RKO (cell line): ENCODE measurements at regions not wholly inside any gene's neighbourhood (a gene's known extent, or its start where the extent isn't known, plus 50 kb on each side); places are given as distances from the start of the nearest gene placed in this dataset.
"Not testable (repeated sequence)": the region's sequence is repeated elsewhere in the genome, so short reads cannot be mapped to it uniquely, and the experiment has no call there.

Experiments
- DNase-seq: peaks from one replicate; pipeline ENCODE4 v3.0.0-alpha.2; 2016; ENCODE audit warnings: low spot score

- no peak for DNase-seq
Measured at GRCh38 chr21:17738176-17738953, 80.8 kb downstream of the C21orf91 start.

- no peak for DNase-seq
Measured at GRCh38 chr21:17736072-17736471, 83.1 kb downstream of the C21orf91 start.

GRCh38 chr21:17733209-17733608 lies 85.9 kb downstream of the C21orf91 start:
- DNase-seq, result no peak

GRCh38 chr21:17732306-17732705 lies 86.8 kb downstream of the C21orf91 start:
- no peak for DNase-seq

GRCh38 chr21:17731554-17731953 lies 87.6 kb downstream of the C21orf91 start:
- DNase-seq, result no peak

- no peak for DNase-seq
Measured at GRCh38 chr21:17730782-17731181, 88.4 kb downstream of the C21orf91 start.

- no peak for DNase-seq
Measured at GRCh38 chr21:17729455-17729854, 89.7 kb downstream of the C21orf91 start.

GRCh38 chr21:17727361-17727760 lies 91.8 kb downstream of the C21orf91 start:
- no peak for DNase-seq

GRCh38 chr21:17726047-17726829 lies 92.9 kb downstream of the C21orf91 start:
- peak; percentile 30 for DNase-seq

- DNase-seq, result no peak
Measured at GRCh38 chr21:17725339-17725738, 93.8 kb downstream of the C21orf91 start.

- DNase-seq, result no peak
Measured at GRCh38 chr21:17712887-17713286, 100.2 kb upstream of the BTG3 start.

- no peak for DNase-seq
Measured at GRCh38 chr21:17711896-17712295, 99.2 kb upstream of the BTG3 start.

GRCh38 chr21:17709266-17709611 lies 96.5 kb upstream of the BTG3 start:
- DNase-seq, result no peak

- no peak for DNase-seq
Measured at GRCh38 chr21:17708522-17709265, 96.0 kb upstream of the BTG3 start.

- DNase-seq, result no peak
Measured at GRCh38 chr21:17699524-17700189, 87.0 kb upstream of the BTG3 start.

- DNase-seq, result no peak
Measured at GRCh38 chr21:17697473-17697872, 84.8 kb upstream of the BTG3 start.

GRCh38 chr21:17694416-17694815 lies 81.7 kb upstream of the BTG3 start:
- DNase-seq, result not testable (repeated sequence)

GRCh38 chr21:17693801-17694200 lies 81.1 kb upstream of the BTG3 start:
- DNase-seq, result no peak

- DNase-seq, result no peak
Measured at GRCh38 chr21:17690078-17690494, 77.4 kb upstream of the BTG3 start.

- DNase-seq, result no peak
Measured at GRCh38 chr21:17688912-17689874, 76.5 kb upstream of the BTG3 start.

GRCh38 chr21:17682924-17683323 lies 70.2 kb upstream of the BTG3 start:
- no peak for DNase-seq
